ENCODE measurements at regions not wholly inside any gene's neighbourhood (a gene's known extent, or its start where the extent isn't known, plus 50 kb on each side); places are given as distances from the start of the nearest gene placed in this dataset.
"Not testable (repeated sequence)": the region's sequence is repeated elsewhere in the genome, so short reads cannot be mapped to it uniquely, and the experiment has no call there.

DNA sequence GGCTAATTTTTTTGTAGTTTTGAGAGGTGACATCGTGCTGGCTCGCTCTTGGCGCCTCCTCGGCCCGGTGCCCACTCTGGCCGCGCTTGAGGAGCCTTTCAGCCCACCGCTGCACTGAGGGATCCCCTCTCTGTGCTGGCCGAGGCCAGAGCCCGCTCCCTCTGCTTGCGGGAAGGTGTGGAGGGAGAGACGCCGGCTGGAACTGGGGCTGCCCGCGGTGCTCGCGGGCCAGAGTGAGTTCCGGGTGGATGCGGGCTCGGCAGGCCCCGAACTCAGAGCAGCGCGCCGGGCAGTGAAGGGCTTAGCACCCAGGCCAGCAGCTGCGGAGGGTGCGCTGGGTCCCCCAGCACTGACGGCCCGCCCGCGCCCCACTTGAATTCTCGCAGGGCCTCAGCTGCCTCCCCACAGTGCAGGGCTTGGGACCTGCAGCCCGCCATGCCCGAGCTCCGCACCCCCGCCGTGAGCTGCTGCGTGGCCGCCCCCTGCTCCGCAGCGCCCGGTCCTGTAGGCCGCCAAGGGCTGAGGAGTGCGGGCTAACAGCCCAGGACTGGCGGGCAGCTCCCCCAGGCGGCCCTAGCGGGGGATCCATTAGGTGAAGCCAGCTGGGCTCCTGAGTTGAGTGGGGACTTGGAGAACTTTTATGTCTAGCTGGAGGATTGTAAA, 113.2 kb upstream of the ZSWIM2 start:
- H3K27me3 Mint-ChIP-seq: no peaks in the 10 kb centered on the region
- intact Hi-C loops (cut with micrococcal nuclease): no loop called here
- peaks cover 3% of the 10 kb centered on the region for H3K9me3 Mint-ChIP-seq
- POLR2A ChIA-PET: no interaction called here
- CTCF ChIA-PET: no interaction called here
- ATAC-seq (ENCODE audit: low read depth) (no peak), DNase-seq (no peak)
- no peak for TF ChIP-seq CTCF (IDR thresholded peaks at IDR 0.05)
- no peaks in the 10 kb centered on the region for H3K36me3 Mint-ChIP-seq (ENCODE audit: low read depth)
- H3K4me3 Mint-ChIP-seq: no peak overlapping the region
- no peaks in the 10 kb centered on the region for H3K4me1 Mint-ChIP-seq
- no peak overlapping the region for H3K27ac Mint-ChIP-seq

GRCh38 chr2:186960241-186960640, 111.3 kb upstream of the ZSWIM2 start:
- H3K36me3 Mint-ChIP-seq (ENCODE audit: low read depth); H3K9me3 Mint-ChIP-seq; H3K4me3 Mint-ChIP-seq; H3K27me3 Mint-ChIP-seq; H3K27ac Mint-ChIP-seq; POLR2A ChIA-PET; intact Hi-C loops (cut with micrococcal nuclease); ATAC-seq (ENCODE audit: low read depth); DNase-seq; H3K4me1 Mint-ChIP-seq; CTCF ChIA-PET: not testable (repeated sequence)

- no peak for DNase-seq
- Mint-ChIP-seq H3K36me3 (ENCODE audit: low read depth) (no peaks in the 10 kb centered on the region), H3K27me3 (no peaks in the 10 kb centered on the region), H3K9me3 (peaks cover 3% of the 10 kb centered on the region), H3K4me3 (no peak overlapping the region), H3K27ac (no peak overlapping the region), H3K4me1 (no peaks in the 10 kb centered on the region)
- TF ChIP-seq CTCF (IDR thresholded peaks at IDR 0.05): no peak
- POLR2A ChIA-PET: no interaction called here
- CTCF ChIA-PET: no interaction called here
- no peak for ATAC-seq (ENCODE audit: low read depth)
- intact Hi-C loops (cut with micrococcal nuclease): no loop called here
These were observed 110.5 kb upstream of the ZSWIM2 start for GRCh38 chr2:186959486-186959885.

GRCh38 chr2:186950694-186951093, 101.7 kb upstream of the ZSWIM2 start:
- ATAC-seq (ENCODE audit: low read depth) (no peak), DNase-seq (no peak)
- H3K36me3 Mint-ChIP-seq (ENCODE audit: low read depth): no peaks in the 10 kb centered on the region
- no peaks in the 10 kb centered on the region for H3K27me3 Mint-ChIP-seq
- ChIA-PET POLR2A (no interaction called here), CTCF (no interaction called here)
- H3K9me3 Mint-ChIP-seq: peaks cover 3% of the 10 kb centered on the region
- H3K4me1 Mint-ChIP-seq: peaks cover 4% of the 10 kb centered on the region
- no peak overlapping the region for H3K27ac Mint-ChIP-seq
- no peak overlapping the region for H3K4me3 Mint-ChIP-seq
- TF ChIP-seq CTCF (IDR thresholded peaks at IDR 0.05): no peak
- intact Hi-C loops (cut with micrococcal nuclease): no loop called here

- CTCF ChIA-PET: no interaction called here
- Mint-ChIP-seq H3K36me3 (ENCODE audit: low read depth) (no peaks in the 10 kb centered on the region), H3K27ac (no peak overlapping the region), H3K9me3 (peaks cover 3% of the 10 kb centered on the region), H3K27me3 (no peaks in the 10 kb centered on the region), H3K4me1 (peaks cover 4% of the 10 kb centered on the region), H3K4me3 (no peak overlapping the region)
- ATAC-seq (ENCODE audit: low read depth): no peak
- DNase-seq: no peak
- POLR2A ChIA-PET: interaction anchor here (0.7 kb wide), 1 partner anchor 14 kb away, joined by 5 read pairs; no protein-coding TSS in a partner anchor
- intact Hi-C loops (cut with micrococcal nuclease): no loop called here
- no peak for TF ChIP-seq CTCF (IDR thresholded peaks at IDR 0.05)
These were observed 100.8 kb upstream of the ZSWIM2 start for GRCh38 chr2:186949726-186950256.

DNA sequence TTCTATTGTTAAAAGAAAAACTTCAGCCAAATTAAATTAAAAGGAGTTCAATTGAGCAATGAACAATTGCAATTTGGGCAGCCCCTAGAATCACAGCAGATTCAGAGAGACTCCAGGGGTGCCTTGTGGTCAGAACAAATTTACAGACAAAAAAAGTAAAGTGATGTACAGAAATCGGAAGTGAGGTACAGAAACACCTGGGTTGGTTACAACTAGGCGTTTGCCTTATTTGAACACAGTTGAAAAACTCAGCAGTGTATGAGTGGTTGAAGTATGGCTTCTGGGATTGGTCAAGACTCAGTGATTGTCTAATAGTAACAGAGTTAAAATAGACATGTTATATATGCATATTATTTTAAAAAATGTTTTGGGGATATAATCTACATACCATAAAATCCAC, 98.5 kb upstream of the ZSWIM2 start:
- Mint-ChIP-seq H3K36me3 (ENCODE audit: low read depth) (no peaks in the 10 kb centered on the region), H3K9me3 (peaks cover 3% of the 10 kb centered on the region), H3K27ac (no peak overlapping the region), H3K4me1 (peaks cover 4% of the 10 kb centered on the region), H3K4me3 (no peak overlapping the region), H3K27me3 (no peaks in the 10 kb centered on the region)
- intact Hi-C loops (cut with micrococcal nuclease): no loop called here
- TF ChIP-seq CTCF (IDR thresholded peaks at IDR 0.05): no peak
- DNase-seq (no peak), ATAC-seq (ENCODE audit: low read depth) (no peak)
- CTCF ChIA-PET: no interaction called here
- POLR2A ChIA-PET: no interaction called here
